KMS-11 (cell line): ENCODE measurements at regions not wholly inside any gene's neighbourhood (a gene's known extent, or its start where the extent isn't known, plus 50 kb on each side); places are given as distances from the start of the nearest gene placed in this dataset.
A peak's percentile ranks its signal among the peaks of the same experiment; 100 is the strongest.

ENCODE experiments used
- H2AFZ ChIP-seq: fragments of 200-600 bp; sonication (generic); 2 replicates; pipeline ENCODE4 v1.6.1; 2016; ENCODE audit warnings: antibody characterized with exemption, mixed run types, low read depth
- H3K27ac ChIP-seq: fragments of 200-600 bp; sonication (generic); 2 replicates; pipeline ENCODE4 v1.6.1; 2016; ENCODE audit warnings: mild to moderate bottlenecking, mixed run types
- H3K27me3 ChIP-seq: fragments of 200-600 bp; sonication (generic); 2 replicates; pipeline ENCODE4 v1.6.1; 2017; ENCODE audit warnings: mild to moderate bottlenecking, low read depth, mixed run types, moderate library complexity; ENCODE audit not compliant: insufficient read depth
- H3K36me3 ChIP-seq: fragments of 200-600 bp; sonication (generic); 2 replicates; pipeline ENCODE4 v1.6.1; 2017; ENCODE audit warnings: mild to moderate bottlenecking, mixed run types; ENCODE audit not compliant: insufficient read depth
- H3K4me1 ChIP-seq: fragments of 200-600 bp; sonication (generic); 2 replicates; pipeline ENCODE4 v1.6.1; 2016; ENCODE audit warnings: mild to moderate bottlenecking, low read depth, mixed run types; ENCODE audit not compliant: poor library complexity, severe bottlenecking
- H3K4me2 ChIP-seq: fragments of 200-600 bp; sonication (generic); 2 replicates; pipeline ENCODE4 v1.7.0; 2016; ENCODE audit warnings: mild to moderate bottlenecking, mixed run types
- H3K4me3 ChIP-seq: fragments of 200-600 bp; sonication (generic); IDR thresholded peaks from 2 replicates; pipeline ENCODE4 v1.6.1; 2017; ENCODE audit warnings: low read depth, low read length, mixed read lengths; ENCODE audit not compliant: insufficient read depth
- H3K79me2 ChIP-seq: fragments of 200-600 bp; sonication (generic); 2 replicates; pipeline ENCODE4 v1.6.1; 2016; ENCODE audit warnings: low read depth, mixed run types; ENCODE audit not compliant: insufficient read depth
- H3K9ac ChIP-seq: fragments of 200-600 bp; sonication (generic); 2 replicates; pipeline ENCODE4 v1.6.1; 2016; ENCODE audit warnings: mild to moderate bottlenecking, mixed run types
- H4K20me1 ChIP-seq: fragments of 200-600 bp; sonication (generic); 2 replicates; pipeline ENCODE4 v1.6.1; 2016; ENCODE audit warnings: mild to moderate bottlenecking, mixed run types; ENCODE audit not compliant: insufficient read depth
- TF ChIP-seq, protein P1 (sequence below): fragments of 200-600 bp; sonication (generic); conservative IDR thresholded peaks from 2 replicates; pipeline ENCODE4 v1.6.1; 2017; ENCODE audit warnings: low read depth, mild to moderate bottlenecking, antibody characterized with exemption, low read length, moderate library complexity, mixed read lengths

DNA sequence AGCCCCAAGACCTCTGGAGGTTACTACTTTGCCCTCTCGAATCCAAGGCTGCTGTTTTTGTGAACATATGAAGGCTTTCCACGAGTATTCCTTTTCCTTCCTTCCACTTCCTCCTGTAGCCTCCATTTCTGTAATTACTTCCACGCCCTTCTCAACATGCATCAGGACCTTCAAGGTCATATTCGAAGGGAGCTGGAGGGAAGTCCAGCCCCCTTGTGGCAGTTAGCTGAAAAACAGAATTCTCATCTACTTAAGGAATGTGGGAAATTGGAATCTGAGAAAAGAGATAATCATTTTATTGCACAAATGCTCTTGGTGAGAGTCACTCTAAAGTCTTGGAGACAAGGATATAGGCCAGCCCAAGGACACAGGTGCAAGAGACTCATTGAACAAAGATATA lies 1000.2 kb downstream of the TDRD15 start:
- Histone ChIP-seq H3K36me3 (no peaks in the 10 kb centered on the region), H3K9ac (no peak overlapping the region), H3K4me2 (no peak overlapping the region), H3K4me3 (no peak overlapping the region), H3K27me3 (no peaks in the 10 kb centered on the region), H2AFZ (no peak overlapping the region), H3K79me2 (no peaks in the 10 kb centered on the region), H4K20me1 (no peaks in the 10 kb centered on the region), H3K4me1 (no peaks in the 10 kb centered on the region), H3K27ac (no peak overlapping the region)
- TF ChIP-seq, protein P1, sequence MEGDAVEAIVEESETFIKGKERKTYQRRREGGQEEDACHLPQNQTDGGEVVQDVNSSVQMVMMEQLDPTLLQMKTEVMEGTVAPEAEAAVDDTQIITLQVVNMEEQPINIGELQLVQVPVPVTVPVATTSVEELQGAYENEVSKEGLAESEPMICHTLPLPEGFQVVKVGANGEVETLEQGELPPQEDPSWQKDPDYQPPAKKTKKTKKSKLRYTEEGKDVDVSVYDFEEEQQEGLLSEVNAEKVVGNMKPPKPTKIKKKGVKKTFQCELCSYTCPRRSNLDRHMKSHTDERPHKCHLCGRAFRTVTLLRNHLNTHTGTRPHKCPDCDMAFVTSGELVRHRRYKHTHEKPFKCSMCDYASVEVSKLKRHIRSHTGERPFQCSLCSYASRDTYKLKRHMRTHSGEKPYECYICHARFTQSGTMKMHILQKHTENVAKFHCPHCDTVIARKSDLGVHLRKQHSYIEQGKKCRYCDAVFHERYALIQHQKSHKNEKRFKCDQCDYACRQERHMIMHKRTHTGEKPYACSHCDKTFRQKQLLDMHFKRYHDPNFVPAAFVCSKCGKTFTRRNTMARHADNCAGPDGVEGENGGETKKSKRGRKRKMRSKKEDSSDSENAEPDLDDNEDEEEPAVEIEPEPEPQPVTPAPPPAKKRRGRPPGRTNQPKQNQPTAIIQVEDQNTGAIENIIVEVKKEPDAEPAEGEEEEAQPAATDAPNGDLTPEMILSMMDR, result peak; percentile 33

DNA sequence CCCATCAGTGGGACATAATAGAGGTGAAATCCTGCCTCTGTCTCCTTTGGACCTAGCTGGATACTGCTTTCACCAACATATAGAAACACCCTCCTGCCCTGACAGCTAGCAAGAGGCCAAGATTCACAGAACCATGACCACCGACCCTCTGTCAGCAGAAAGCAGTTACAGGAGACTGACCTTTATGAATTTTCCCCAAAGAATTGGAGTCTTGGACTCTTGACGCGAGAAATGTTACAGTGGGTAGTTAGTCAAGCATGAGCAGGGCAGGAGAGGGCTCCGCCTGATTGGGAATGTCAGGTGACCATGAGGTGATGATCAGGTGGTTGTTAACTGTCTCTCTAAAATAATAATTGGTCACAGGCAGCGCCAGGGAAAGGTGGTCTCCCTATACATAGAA lies 1002.3 kb downstream of the TDRD15 start:
- H3K4me2 ChIP-seq, result no peak overlapping the region
- no peaks in the 10 kb centered on the region for H3K79me2 ChIP-seq
- TF ChIP-seq, protein P1, result no peak
- no peaks in the 10 kb centered on the region for H4K20me1 ChIP-seq
- no peak overlapping the region for H3K9ac ChIP-seq
- H3K4me3 ChIP-seq, result no peak overlapping the region
- no peak overlapping the region for H2AFZ ChIP-seq
- no peaks in the 10 kb centered on the region for H3K4me1 ChIP-seq
- H3K27me3 ChIP-seq, result no peaks in the 10 kb centered on the region
- H3K36me3 ChIP-seq, result no peaks in the 10 kb centered on the region
- no peak overlapping the region for H3K27ac ChIP-seq

DNA sequence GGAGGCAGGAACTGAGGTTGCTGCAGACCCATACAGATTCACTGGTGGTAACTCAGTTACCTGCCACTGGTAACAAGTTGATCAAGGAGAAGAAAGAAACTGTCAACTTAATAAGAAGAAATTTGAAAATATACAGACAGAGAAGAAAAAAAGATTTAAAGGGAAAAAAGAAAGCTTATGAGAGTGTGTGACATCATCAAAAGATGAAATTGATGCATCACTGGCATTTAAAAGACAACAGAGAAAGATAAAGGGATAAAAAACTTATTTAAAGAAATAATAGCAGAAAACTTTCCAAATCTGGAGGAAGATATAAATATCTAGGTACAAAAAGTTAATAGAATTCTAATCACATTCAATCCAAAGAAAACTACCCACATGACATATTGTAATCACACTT lies 1003.2 kb downstream of the TDRD15 start:
- Histone ChIP-seq H3K9ac (no peak overlapping the region), H3K36me3 (no peaks in the 10 kb centered on the region)
- TF ChIP-seq, protein P1, result no peak

DNA sequence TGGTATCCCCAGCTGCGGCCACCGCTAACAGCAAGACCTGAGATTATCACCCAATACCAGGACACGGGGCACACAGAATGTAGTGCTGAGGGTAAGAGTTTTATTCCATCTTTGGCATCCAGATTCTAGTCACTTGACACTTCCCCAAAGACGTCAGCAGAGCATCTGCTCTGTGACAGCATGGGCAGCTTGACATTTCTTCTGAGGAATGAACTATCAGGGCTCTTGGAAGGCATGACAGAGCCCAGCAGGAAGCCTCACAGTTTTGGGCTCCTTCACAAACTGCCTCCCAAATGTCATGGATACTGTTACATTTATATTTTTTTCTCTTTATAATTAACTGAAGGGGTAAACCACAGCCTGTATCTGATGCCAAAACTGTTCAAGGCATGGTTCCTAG lies 1010.7 kb downstream of the TDRD15 start:
- Histone ChIP-seq H3K79me2 (no peaks in the 10 kb centered on the region), H2AFZ (no peak overlapping the region), H4K20me1 (no peaks in the 10 kb centered on the region), H3K4me1 (no peaks in the 10 kb centered on the region), H3K9ac (no peak overlapping the region), H3K4me3 (no peak overlapping the region), H3K27ac (no peak overlapping the region), H3K4me2 (no peak overlapping the region), H3K27me3 (no peaks in the 10 kb centered on the region), H3K36me3 (no peaks in the 10 kb centered on the region)
- TF ChIP-seq, protein P1, result no peak

More for the DNA sequence above, 1003.2 kb downstream of the TDRD15 start:
- Histone ChIP-seq H3K27ac (no peak overlapping the region), H3K79me2 (no peaks in the 10 kb centered on the region), H2AFZ (no peak overlapping the region), H3K4me1 (no peaks in the 10 kb centered on the region), H3K27me3 (no peaks in the 10 kb centered on the region), H3K4me3 (no peak overlapping the region), H4K20me1 (no peaks in the 10 kb centered on the region), H3K4me2 (no peak overlapping the region)
